Tibial artery (tissue), 4 donors: ENCODE measurements at regions not wholly inside any gene's neighbourhood (a gene's known extent, or its start where the extent isn't known, plus 50 kb on each side); places are given as distances from the start of the nearest gene placed in this dataset.

Source experiments
- DNase-seq, 2 donors: peaks; one replicate each; pipeline ENCODE4 v3.0.0-alpha.2; 2019
- H3K27ac ChIP-seq, 2 donors: fragments of 200-600 bp; sonication (generic) in 1 of 2; 1 replicate in 1 of 2; 2 replicates in 1 of 2; pipeline ENCODE4 v1.5.1; 2018 to 2019; ENCODE audit warnings: mild to moderate bottlenecking in 1 of 2
- H3K27me3 ChIP-seq, 2 donors: fragments of 200-600 bp; sonication (generic) in 1 of 2; one replicate each; pipeline versions ENCODE4 v1.5.1 to v1.6.0; 2016 to 2019
- H3K36me3 ChIP-seq, 3 donors: fragments of 200-600 bp; sonication (generic) in 2 of 3; one replicate each; pipeline ENCODE4 v1.5.1; 2016 to 2019; ENCODE audit warnings: mild to moderate bottlenecking in 2 of 3
- H3K4me1 ChIP-seq, 4 donors: fragments of 200-600 bp; sonication (generic) in 2 of 4; 1 replicate in 3 of 4; 2 replicates in 1 of 4; pipeline ENCODE4 v1.5.1; 2016 to 2019
- H3K4me3 ChIP-seq, 2 donors: fragments of 200-600 bp; sonication (generic) in 1 of 2; 1 replicate in 1 of 2; 2 replicates in 1 of 2; pipeline ENCODE4 v1.5.1; 2018 to 2019; ENCODE audit warnings: mild to moderate bottlenecking in 2 of 2
- H3K9me3 ChIP-seq, 3 donors: fragments of 200-600 bp; sonication (generic) in 1 of 3; one replicate each; pipeline ENCODE4 v1.5.1; 2016 to 2019
- CTCF ChIP-seq, 2 experiments: fragments of 200-600 bp in 1 of 2; fragments of 450-650 bp in 1 of 2; IDR thresholded peaks; one replicate each; pipeline ENCODE4 v1.5.1; 2017 to 2019; ENCODE audit warnings: antibody characterized with exemption in 2 of 2, mild to moderate bottlenecking in 1 of 2, moderate library complexity in 1 of 2
- intact Hi-C: fragments of 100-400 bp; cut with DNase I; formaldehyde crosslinking; loops from one replicate; pipeline ENCODE4 v1.15.0; 2023; ENCODE audit warnings: low total_unique reads

DNA sequence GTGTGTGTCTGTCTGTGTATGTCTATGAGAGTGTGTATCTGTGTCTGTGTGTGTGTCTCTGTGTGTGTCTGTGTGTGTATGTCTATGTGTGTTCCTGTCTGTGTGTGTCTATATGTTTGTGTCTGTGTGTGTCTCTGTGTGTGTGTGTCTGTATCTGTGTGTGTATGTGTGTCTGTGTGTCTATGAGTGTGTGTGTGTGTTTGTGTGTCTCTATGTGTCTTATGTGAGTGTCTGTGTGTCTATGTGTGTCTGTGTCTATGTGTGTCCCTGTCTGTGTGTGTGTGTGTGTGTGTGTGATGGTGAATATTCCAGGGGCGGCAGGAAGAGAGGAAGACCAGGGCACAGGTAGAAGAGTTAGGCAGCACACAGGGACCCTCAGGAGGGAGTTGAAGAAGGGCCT, 173.2 kb downstream of the MYCN start:
- H3K4me1 ChIP-seq, result no peaks in the 10 kb centered on the region
- TF ChIP-seq CTCF (IDR thresholded peaks at IDR 0.05), result no peak
- no peak overlapping the region for H3K4me3 ChIP-seq
- DNase-seq, result no peak
- H3K27ac ChIP-seq, result no peak overlapping the region
- intact Hi-C loops, result no loop called here
- H3K27me3 ChIP-seq, result no peaks in the 10 kb centered on the region
- no peaks in the 10 kb centered on the region for H3K9me3 ChIP-seq
- H3K36me3 ChIP-seq, result no peaks in the 10 kb centered on the region

GRCh38 chr2:16112972-16113560, 172.7 kb downstream of the MYCN start:
- DNase-seq, result no peak
- no peak overlapping the region for H3K27ac ChIP-seq
- no peaks in the 10 kb centered on the region for H3K36me3 ChIP-seq
- TF ChIP-seq CTCF (IDR thresholded peaks at IDR 0.05), result no peak
- H3K4me3 ChIP-seq, result no peak overlapping the region
- H3K27me3 ChIP-seq, result no peaks in the 10 kb centered on the region
- no peaks in the 10 kb centered on the region for H3K9me3 ChIP-seq
- H3K4me1 ChIP-seq, result no peaks in the 10 kb centered on the region
- intact Hi-C loops, result no loop called here

GRCh38 chr2:16112251-16112971, 172.1 kb downstream of the MYCN start:
- Histone ChIP-seq H3K9me3 (no peaks in the 10 kb centered on the region), H3K36me3 (no peaks in the 10 kb centered on the region), H3K27me3 (peaks cover 0 to 6% of the 10 kb centered on the region in 2 donors), H3K27ac (no peak overlapping the region), H3K4me1 (no peaks in the 10 kb centered on the region), H3K4me3 (no peak overlapping the region)
- TF ChIP-seq CTCF (IDR thresholded peaks at IDR 0.05), result no peak
- no peak for DNase-seq
- intact Hi-C loops, result no loop called here

DNA sequence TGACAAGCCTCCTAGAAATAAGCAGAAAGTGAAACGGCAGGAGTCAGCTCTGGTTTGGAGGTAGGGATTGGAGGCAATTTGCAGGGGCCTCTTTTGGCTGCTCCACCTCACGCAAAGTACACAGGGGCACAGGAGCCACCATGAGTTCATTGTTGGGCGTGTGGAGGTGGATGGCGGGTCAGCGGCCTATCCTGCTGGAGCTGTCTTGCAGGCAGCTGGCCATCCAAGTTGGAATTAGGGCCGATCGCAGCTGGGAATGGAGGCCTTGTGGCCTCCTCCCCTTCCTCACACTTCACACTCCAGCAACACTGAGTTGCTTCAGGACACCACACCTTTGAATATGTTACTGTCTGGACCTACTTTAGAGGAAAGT, 171.5 kb downstream of the MYCN start:
- intact Hi-C loops, result no loop called here
- no peak overlapping the region for H3K27ac ChIP-seq
- DNase-seq, result no peak

GRCh38 chr2:16109821-16110310, 169.5 kb downstream of the MYCN start:
- intact Hi-C loops, result no loop called here
- no peaks in the 10 kb centered on the region for H3K4me1 ChIP-seq
- H3K27ac ChIP-seq, result no peak overlapping the region
- TF ChIP-seq CTCF (IDR thresholded peaks at IDR 0.05), result no peak
- H3K36me3 ChIP-seq, result no peaks in the 10 kb centered on the region
- H3K4me3 ChIP-seq, result no peak overlapping the region
- H3K9me3 ChIP-seq, result no peaks in the 10 kb centered on the region
- peaks cover 0 to 18% of the 10 kb centered on the region in 2 donors for H3K27me3 ChIP-seq
- no peak for DNase-seq

More for the DNA sequence above, 171.5 kb downstream of the MYCN start:
- Histone ChIP-seq H3K27me3 (peaks cover 0 to 7% of the 10 kb centered on the region in 2 donors), H3K4me1 (no peaks in the 10 kb centered on the region), H3K36me3 (no peaks in the 10 kb centered on the region), H3K4me3 (no peak overlapping the region), H3K9me3 (no peaks in the 10 kb centered on the region)
- TF ChIP-seq CTCF (IDR thresholded peaks at IDR 0.05), result no peak
